H9 (cell line): ENCODE measurements at regions not wholly inside any gene's neighbourhood (a gene's known extent, or its start where the extent isn't known, plus 50 kb on each side); places are given as distances from the start of the nearest gene placed in this dataset.

ENCODE experiments used
- DNase-seq: peaks from one replicate; pipeline ENCODE4 v3.0.0-alpha.2; 2017
- H2AFZ ChIP-seq: one replicate; pipeline ENCODE4 v1.6.1; 2013; ENCODE audit warnings: mild to moderate bottlenecking, low read length, control low read depth, moderate library complexity
- H2AK5ac ChIP-seq: 2 replicates; pipeline ENCODE4 v1.6.1; 2013; ENCODE audit warnings: low read length, control low read depth, mixed read lengths; ENCODE audit not compliant: insufficient read length
- H2BK120ac ChIP-seq: one replicate; pipeline ENCODE4 v1.6.1; 2013; ENCODE audit warnings: low read depth, mild to moderate bottlenecking, low read length, control low read depth, inconsistent platforms; ENCODE audit not compliant: poor library complexity, severe bottlenecking
- H2BK12ac ChIP-seq: 2 replicates; pipeline ENCODE4 v1.6.1; 2013; ENCODE audit warnings: low read length, control low read depth, mixed read lengths, low read depth; ENCODE audit not compliant: insufficient read length
- H2BK15ac ChIP-seq: 2 replicates; pipeline ENCODE4 v1.6.1; 2013; ENCODE audit warnings: low read depth, low read length, control low read depth
- H2BK20ac ChIP-seq: one replicate; pipeline ENCODE4 v1.6.1; 2013; ENCODE audit warnings: low read depth, mild to moderate bottlenecking, low read length, control low read depth, inconsistent platforms; ENCODE audit not compliant: poor library complexity, severe bottlenecking
- H2BK5ac ChIP-seq: 2 replicates; pipeline ENCODE4 v1.6.1; 2013; ENCODE audit warnings: low read length, control low read depth, mixed read lengths; ENCODE audit not compliant: insufficient read length
- H3K14ac ChIP-seq: 2 replicates; pipeline ENCODE4 v1.6.1; 2013; ENCODE audit warnings: low read length, control low read depth; ENCODE audit not compliant: insufficient read depth
- H3K18ac ChIP-seq: 2 replicates; pipeline ENCODE4 v1.6.1; 2013; ENCODE audit warnings: low read depth, mild to moderate bottlenecking, mixed read lengths, low read length, control low read depth; ENCODE audit not compliant: insufficient read length
- H3K23ac ChIP-seq: 2 replicates; pipeline ENCODE4 v1.6.1; 2013; ENCODE audit warnings: low read length, control low read depth, mixed read lengths, low read depth; ENCODE audit not compliant: insufficient read length
- H3K23me2 ChIP-seq: 2 replicates; pipeline ENCODE4 v1.6.1; 2013; ENCODE audit warnings: low read depth, mild to moderate bottlenecking, mixed read lengths, low read length, control low read depth; ENCODE audit not compliant: insufficient read length, poor library complexity, severe bottlenecking
- H3K27ac ChIP-seq: 2 replicates; pipeline ENCODE4 v1.5.1; 2013; ENCODE audit warnings: low read length, control low read depth, mixed read lengths, low read depth; ENCODE audit not compliant: insufficient read length
- H3K27me3 ChIP-seq: 2 replicates; pipeline ENCODE4 v1.6.1; 2013; ENCODE audit warnings: low read length, control low read depth, inconsistent platforms; ENCODE audit not compliant: insufficient read depth
- H3K4ac ChIP-seq: 2 replicates; pipeline ENCODE4 v1.6.1; 2013; ENCODE audit warnings: low read depth, mild to moderate bottlenecking, control low read depth, inconsistent platforms, low read length, moderate library complexity
- H3K4me1 ChIP-seq: 2 replicates; pipeline ENCODE4 v1.6.1; 2013; ENCODE audit warnings: low read length, control low read depth, inconsistent platforms; ENCODE audit not compliant: insufficient read depth
- H3K4me2 ChIP-seq: 2 replicates; pipeline ENCODE4 v1.6.1; 2013; ENCODE audit warnings: low read length, control low read depth, mixed read lengths; ENCODE audit not compliant: insufficient read length, insufficient read depth
- H3K56ac ChIP-seq: 2 replicates; pipeline ENCODE4 v1.6.1; 2013; ENCODE audit warnings: low read depth, mild to moderate bottlenecking, mixed read lengths, low read length, control low read depth; ENCODE audit not compliant: insufficient read length
- H3K79me1 ChIP-seq: 2 replicates; pipeline ENCODE4 v1.6.1; 2013; ENCODE audit warnings: low read depth, mild to moderate bottlenecking, moderate library complexity, low read length, control low read depth, inconsistent platforms; ENCODE audit not compliant: insufficient read depth, poor library complexity, severe bottlenecking
- H3K79me2 ChIP-seq: 2 replicates; pipeline ENCODE4 v1.6.1; 2013; ENCODE audit warnings: low read length, control low read depth, inconsistent platforms; ENCODE audit not compliant: insufficient read depth
- H3K9ac ChIP-seq: 2 replicates; pipeline ENCODE4 v1.6.1; 2013; ENCODE audit warnings: low read length, control low read depth, mixed read lengths; ENCODE audit not compliant: insufficient read length; ENCODE audit errors: extremely low read depth
- H3K9me3 ChIP-seq: one replicate; pipeline ENCODE4 v1.6.1; 2013; ENCODE audit warnings: low read depth, low read length, inconsistent platforms; ENCODE audit not compliant: control insufficient read depth
- H3T11ph ChIP-seq: one replicate; pipeline ENCODE4 v1.6.1; 2013; ENCODE audit warnings: mild to moderate bottlenecking, low read length, control low read depth, inconsistent platforms
- H4K20me1 ChIP-seq: one replicate; pipeline ENCODE4 v1.6.1; 2013; ENCODE audit not compliant: control insufficient read depth, insufficient read length, insufficient read depth
- H4K5ac ChIP-seq: 2 replicates; pipeline ENCODE4 v1.6.1; 2013; ENCODE audit warnings: low read depth, mild to moderate bottlenecking, mixed read lengths, low read length, control low read depth; ENCODE audit not compliant: insufficient read length
- H4K8ac ChIP-seq: replicated peaks from 2 replicates; pipeline ENCODE4 v1.6.1; 2013; ENCODE audit warnings: low read length, control low read depth, mixed read lengths, low read depth; ENCODE audit not compliant: insufficient read length
- H4K91ac ChIP-seq: 2 replicates; pipeline ENCODE4 v1.6.1; 2013; ENCODE audit warnings: low read depth, mild to moderate bottlenecking, moderate library complexity, mixed read lengths, low read length, control low read depth; ENCODE audit not compliant: insufficient read length
- H3K27ac Mint-ChIP-seq, 3 experiments: 2 replicates in 2 of 3; 3 replicates in 1 of 3; pipeline ENCODE4 v1.8.0; 2020 to 2021; ENCODE audit warnings: mixed read lengths in 3 of 3, mild to moderate bottlenecking in 1 of 3, moderate library complexity in 1 of 3
- H3K27me3 Mint-ChIP-seq: 2 replicates; pipeline ENCODE4 v1.8.0; 2021; ENCODE audit warnings: low read depth, mild to moderate bottlenecking, moderate library complexity, mixed read lengths
- H3K36me3 Mint-ChIP-seq, 3 experiments: 2 replicates in 2 of 3; 3 replicates in 1 of 3; pipeline ENCODE4 v1.8.0; 2020 to 2021; ENCODE audit warnings: low read depth in 3 of 3, mixed read lengths in 3 of 3; ENCODE audit not compliant: insufficient read depth in 1 of 3
- H3K4me1 Mint-ChIP-seq, 2 experiments: 2 replicates each; pipeline ENCODE4 v1.8.0; 2020; ENCODE audit warnings: mixed read lengths in 2 of 2
- H3K4me3 Mint-ChIP-seq, 2 experiments: 2 replicates in 1 of 2; 3 replicates in 1 of 2; pipeline ENCODE4 v1.8.0; 2020 to 2021; ENCODE audit warnings: mild to moderate bottlenecking in 2 of 2, mixed read lengths in 2 of 2, moderate library complexity in 1 of 2
- H3K9me3 Mint-ChIP-seq, 2 experiments: 2 replicates in 1 of 2; 3 replicates in 1 of 2; pipeline ENCODE4 v1.8.0; 2020; ENCODE audit warnings: mild to moderate bottlenecking in 2 of 2, mixed read lengths in 2 of 2, moderate library complexity in 1 of 2
- CTCF ChIP-seq: fragments of 200-600 bp; sonication (generic); conservative IDR thresholded peaks from 3 replicates; pipeline ENCODE4 v1.8.0; 2021; ENCODE audit warnings: antibody characterized with exemption, mild to moderate bottlenecking
- WGBS: extraction: QIAGEN DNeasy Blood & Tissue Kit; methylation state at CpG from one replicate; pipeline ENCODE4 v1.1.7; 2013; ENCODE audit warnings: missing lambda C conversion rate, low lambda C conversion rate, mixed read lengths; ENCODE audit not compliant: insufficient read length; ENCODE audit errors: extremely low coverage; 5-methylcytosine and 5-hydroxymethylcytosine counted together

GRCh38 chr12:74818412-74818811 lies 280.8 kb downstream of the ATXN7L3B start:
- Histone ChIP-seq H3T11ph (no peak overlapping the region), H3K14ac (no peak overlapping the region), H4K8ac (no peak overlapping the region), H3K9ac (no peak overlapping the region), H4K5ac (no peak overlapping the region), H3K9me3 (no peaks in the 10 kb centered on the region), H4K91ac (no peak overlapping the region), H4K20me1 (no peaks in the 10 kb centered on the region), H2AK5ac (no peak overlapping the region), H3K27ac (no peak overlapping the region), H3K4me1 (no peaks in the 10 kb centered on the region), H3K79me1 (no peaks in the 10 kb centered on the region), H2AFZ (no peak overlapping the region), H3K4ac (no peak overlapping the region), H2BK12ac (no peak overlapping the region), H3K18ac (no peak overlapping the region), H2BK120ac (no peak overlapping the region), H2BK5ac (no peak overlapping the region), H3K79me2 (no peaks in the 10 kb centered on the region), H3K23me2 (no peaks in the 10 kb centered on the region), H3K23ac (no peak overlapping the region), H3K4me2 (no peak overlapping the region), H2BK20ac (no peak overlapping the region), H3K27me3 (no peaks in the 10 kb centered on the region), H3K56ac (no peak overlapping the region), H2BK15ac (no peak overlapping the region)
- no peak overlapping the region for H3K27ac Mint-ChIP-seq
- WGBS, result no CpG with 5 or more reads among the region's 2 CpGs
- peaks cover 25% of the 10 kb centered on the region for H3K27me3 Mint-ChIP-seq
- TF ChIP-seq CTCF, result no peak
- H3K36me3 Mint-ChIP-seq, result peaks cover 0 to 18% (median 6%) of the 10 kb centered on the region in 3 experiments; a peak in 6 of 7 replicates
- no peak for DNase-seq
- H3K9me3 Mint-ChIP-seq, result peaks cover 11 to 14% of the 10 kb centered on the region in 2 experiments; a peak in 3 of 5 replicates
- no peak overlapping the region for H3K4me3 Mint-ChIP-seq
- H3K4me1 Mint-ChIP-seq, result no peaks in the 10 kb centered on the region
